ENCODE measurements at regions not wholly inside any gene's neighbourhood (a gene's known extent, or its start where the extent isn't known, plus 50 kb on each side); places are given as distances from the start of the nearest gene placed in this dataset.
"Not testable (repeated sequence)": the region's sequence is repeated elsewhere in the genome, so short reads cannot be mapped to it uniquely, and the experiment has no call there.

DNA sequence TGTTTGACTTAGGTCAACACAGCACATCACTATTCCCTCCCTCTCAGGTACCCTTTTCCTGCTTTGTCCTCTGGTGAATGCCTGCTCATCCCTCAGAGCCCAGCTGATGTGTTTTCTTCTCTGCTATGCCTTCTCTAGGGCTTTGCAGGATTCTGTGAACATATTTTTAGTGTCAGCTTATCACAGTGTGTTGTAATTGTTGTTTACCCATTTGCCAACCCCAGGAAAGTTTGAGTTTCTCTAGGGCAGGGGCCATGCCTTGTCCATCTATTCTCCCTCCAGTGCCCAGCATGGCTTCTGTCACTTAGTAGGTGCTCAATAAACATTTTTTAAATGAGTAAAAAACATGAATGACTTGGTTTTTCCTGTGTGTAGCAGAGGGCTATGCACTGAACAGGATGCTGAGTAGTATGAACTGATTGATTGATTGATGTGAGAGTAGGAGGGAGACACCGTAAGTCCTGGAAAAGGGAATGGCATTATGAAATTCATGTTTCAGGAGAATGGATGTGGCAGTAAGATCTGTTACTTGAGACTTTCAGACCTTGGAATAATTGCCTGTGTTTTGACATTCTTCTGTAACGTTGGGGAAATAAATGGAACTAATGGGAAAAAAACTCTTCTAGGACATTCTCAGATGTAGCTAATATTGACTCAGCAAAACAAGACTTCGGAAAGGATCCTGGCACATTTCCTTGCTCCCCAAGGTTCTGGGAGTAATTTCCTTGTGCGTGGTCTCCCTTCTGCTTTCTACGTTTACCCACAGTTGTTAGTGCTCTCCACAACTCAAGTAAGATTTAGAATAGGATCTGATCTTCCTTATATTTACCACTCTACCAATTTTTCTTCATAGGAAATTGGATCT lies 267.3 kb upstream of the TBL1XR1 start:
- H3K4me3 ChIP-seq = no peak overlapping the region
- no peak overlapping the region for H3K27ac ChIP-seq
- 81 to 90% (median 89%) methylated on average over 5 of the region's 5 CpGs for WGBS, 5 donors
- TF ChIP-seq POLR2A (IDR thresholded peaks at IDR 0.05) = no peak
- TF ChIP-seq, protein P1, sequence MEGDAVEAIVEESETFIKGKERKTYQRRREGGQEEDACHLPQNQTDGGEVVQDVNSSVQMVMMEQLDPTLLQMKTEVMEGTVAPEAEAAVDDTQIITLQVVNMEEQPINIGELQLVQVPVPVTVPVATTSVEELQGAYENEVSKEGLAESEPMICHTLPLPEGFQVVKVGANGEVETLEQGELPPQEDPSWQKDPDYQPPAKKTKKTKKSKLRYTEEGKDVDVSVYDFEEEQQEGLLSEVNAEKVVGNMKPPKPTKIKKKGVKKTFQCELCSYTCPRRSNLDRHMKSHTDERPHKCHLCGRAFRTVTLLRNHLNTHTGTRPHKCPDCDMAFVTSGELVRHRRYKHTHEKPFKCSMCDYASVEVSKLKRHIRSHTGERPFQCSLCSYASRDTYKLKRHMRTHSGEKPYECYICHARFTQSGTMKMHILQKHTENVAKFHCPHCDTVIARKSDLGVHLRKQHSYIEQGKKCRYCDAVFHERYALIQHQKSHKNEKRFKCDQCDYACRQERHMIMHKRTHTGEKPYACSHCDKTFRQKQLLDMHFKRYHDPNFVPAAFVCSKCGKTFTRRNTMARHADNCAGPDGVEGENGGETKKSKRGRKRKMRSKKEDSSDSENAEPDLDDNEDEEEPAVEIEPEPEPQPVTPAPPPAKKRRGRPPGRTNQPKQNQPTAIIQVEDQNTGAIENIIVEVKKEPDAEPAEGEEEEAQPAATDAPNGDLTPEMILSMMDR (IDR thresholded peaks at IDR 0.05 in 8 of 11, conservative IDR thresholded peaks at IDR 0.05 in 3 of 11) = no peak
- no peak for TF ChIP-seq POLR2AphosphoS5 (IDR thresholded peaks at IDR 0.05)
- H3K36me3 ChIP-seq = no peaks in the 10 kb centered on the region
- H3K4me1 ChIP-seq = peaks cover 0 to 9% (median 0%) of the 10 kb centered on the region in 6 donors
- H3K9me3 ChIP-seq = no peaks in the 10 kb centered on the region
- intact Hi-C loops (cut with DNase I; ENCODE audit: low total_unique reads) = no loop called here
- no peaks in the 10 kb centered on the region for H3K27me3 ChIP-seq (replicated peaks in 1 of 7)
- no peak for DNase-seq

DNA sequence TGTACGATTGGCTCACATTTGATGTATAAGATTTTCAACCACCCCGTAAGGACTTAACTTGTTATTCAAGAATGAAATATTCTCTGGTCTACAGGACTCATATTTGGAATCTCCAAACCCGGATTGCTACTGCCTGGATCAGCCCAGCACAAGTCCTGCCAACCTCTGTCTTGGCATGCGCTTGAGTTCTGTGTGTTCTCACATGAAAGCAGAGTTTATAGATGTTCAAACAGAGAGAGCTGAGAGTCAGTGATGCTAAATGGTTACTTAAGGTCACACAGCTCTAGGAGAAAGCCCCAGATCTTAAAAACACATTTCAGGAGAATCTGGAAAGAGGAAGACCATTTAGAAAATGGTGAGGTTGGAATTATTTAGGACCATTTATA lies 268.0 kb upstream of the TBL1XR1 start:
- no peak for TF ChIP-seq POLR2AphosphoS5 (IDR thresholded peaks at IDR 0.05)
- no peak for TF ChIP-seq POLR2A (IDR thresholded peaks at IDR 0.05)
- TF ChIP-seq, protein P1 (IDR thresholded peaks at IDR 0.05 in 8 of 11, conservative IDR thresholded peaks at IDR 0.05 in 3 of 11) = no peak
- Histone ChIP-seq H3K27me3 (replicated peaks in 1 of 7) (no peaks in the 10 kb centered on the region), H3K4me3 (no peak overlapping the region), H3K36me3 (no peaks in the 10 kb centered on the region), H3K9me3 (no peaks in the 10 kb centered on the region), H3K4me1 (peaks cover 0 to 3% (median 0%) of the 10 kb centered on the region in 6 donors), H3K27ac (no peak overlapping the region)
- DNase-seq = no peak
- intact Hi-C loops (cut with DNase I; ENCODE audit: low total_unique reads) = no loop called here
- 86 to 97% (median 96%) methylated on average over 4 of the region's 4 CpGs for WGBS, 5 donors

DNA sequence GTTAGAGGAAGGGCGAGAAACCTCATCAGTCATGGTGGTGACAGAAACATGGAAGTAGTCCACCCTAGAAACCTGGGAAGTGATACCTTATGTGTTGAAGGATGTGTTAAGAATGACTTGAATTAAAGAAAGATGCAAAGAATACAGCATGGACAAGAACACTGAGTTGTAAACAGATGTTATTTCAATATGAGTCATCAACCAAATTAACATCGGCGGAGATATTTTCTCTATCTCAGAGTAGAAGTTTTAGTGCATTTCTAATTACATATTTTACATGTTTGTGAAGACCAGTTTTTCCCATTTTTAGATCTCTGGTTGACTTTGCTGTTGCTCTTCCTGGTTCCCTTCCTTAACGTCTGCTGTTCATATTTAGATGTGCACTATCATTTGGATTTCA lies 268.8 kb upstream of the TBL1XR1 start:
- H3K27me3 ChIP-seq (replicated peaks in 1 of 7) = no peaks in the 10 kb centered on the region
- H3K27ac ChIP-seq = no peak overlapping the region
- no peaks in the 10 kb centered on the region for H3K9me3 ChIP-seq
- H3K4me1 ChIP-seq = no peaks in the 10 kb centered on the region
- H3K4me3 ChIP-seq = no peak overlapping the region
- 75 to 87% (median 80%) methylated on average over 4 of the region's 4 CpGs for WGBS, 5 donors
- H3K36me3 ChIP-seq = no peaks in the 10 kb centered on the region
- TF ChIP-seq, protein P1 (IDR thresholded peaks at IDR 0.05 in 8 of 11, conservative IDR thresholded peaks at IDR 0.05 in 3 of 11) = no peak
- no peak for TF ChIP-seq POLR2AphosphoS5 (IDR thresholded peaks at IDR 0.05)
- no peak for TF ChIP-seq POLR2A (IDR thresholded peaks at IDR 0.05)
- intact Hi-C loops (cut with DNase I; ENCODE audit: low total_unique reads) = no loop called here
- no peak for DNase-seq

DNA sequence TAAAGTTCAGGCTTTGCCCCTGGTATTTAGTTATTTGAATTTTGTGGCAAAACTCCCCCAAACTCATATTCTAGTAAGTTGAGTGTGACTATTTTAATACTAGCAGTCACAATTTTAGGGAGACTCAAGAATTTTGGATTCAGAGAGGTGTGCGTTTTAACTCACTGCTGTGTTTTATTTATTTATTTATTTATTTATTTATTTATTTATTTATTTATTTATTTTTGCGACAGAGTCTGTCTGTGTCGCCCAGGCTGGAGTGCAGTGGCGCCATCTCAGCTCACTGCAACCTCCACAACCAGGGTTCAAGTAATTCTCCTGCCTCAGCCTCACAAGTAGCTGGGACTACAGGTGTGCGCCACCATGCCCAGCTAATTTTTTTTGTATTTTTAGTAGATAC lies 269.3 kb upstream of the TBL1XR1 start:
- H3K27me3 ChIP-seq (replicated peaks in 1 of 7); H3K27ac ChIP-seq; H3K36me3 ChIP-seq; H3K9me3 ChIP-seq; H3K4me3 ChIP-seq; DNase-seq; H3K4me1 ChIP-seq; intact Hi-C loops (cut with DNase I; ENCODE audit: low total_unique reads): not testable (repeated sequence)
- WGBS, 5 donors = 93 to 99% (median 98%) methylated on average over 5 of the region's 5 CpGs

Measured in spleen (tissue), 11 donors.